Karpas-422 (cell line): ENCODE measurements at regions not wholly inside any gene's neighbourhood (a gene's known extent, or its start where the extent isn't known, plus 50 kb on each side); places are given as distances from the start of the nearest gene placed in this dataset.

Source experiments
- DNase-seq: peaks from one replicate; pipeline ENCODE4 v3.0.0-alpha.2; 2015
- H2AFZ ChIP-seq: fragments of 200-600 bp; sonication (generic); 2 replicates; pipeline ENCODE4 v1.6.1; 2014; ENCODE audit warnings: antibody characterized with exemption, low read length, mixed read lengths
- H3K27ac ChIP-seq: fragments of 200-600 bp; sonication (generic); 2 replicates; pipeline ENCODE4 v1.5.1; 2014; ENCODE audit warnings: mild to moderate bottlenecking, low read length, moderate library complexity
- H3K27me3 ChIP-seq: fragments of 200-600 bp; sonication (generic); 2 replicates; pipeline ENCODE4 v1.6.1; 2014; ENCODE audit warnings: low read length, mixed read lengths
- H3K36me3 ChIP-seq: fragments of 200-600 bp; sonication (generic); 2 replicates; pipeline ENCODE4 v1.6.1; 2014; ENCODE audit warnings: low read length, mixed read lengths; ENCODE audit not compliant: insufficient read depth
- H3K4me1 ChIP-seq: fragments of 200-600 bp; sonication (generic); 2 replicates; pipeline ENCODE4 v1.6.1; 2014; ENCODE audit warnings: mild to moderate bottlenecking, low read length, mixed read lengths
- H3K4me2 ChIP-seq: fragments of 200-600 bp; sonication (generic); 2 replicates; pipeline ENCODE4 v1.6.1; 2014; ENCODE audit warnings: low read length, low read depth, mild to moderate bottlenecking; ENCODE audit not compliant: poor library complexity, severe bottlenecking
- H3K4me3 ChIP-seq: fragments of 200-600 bp; sonication (generic); 2 replicates; pipeline ENCODE4 v1.5.1; 2014; ENCODE audit warnings: mild to moderate bottlenecking, antibody characterized with exemption, low read length, mixed read lengths
- H3K79me2 ChIP-seq: fragments of 200-600 bp; sonication (generic); 2 replicates; pipeline ENCODE4 v1.6.1; 2014; ENCODE audit warnings: mild to moderate bottlenecking, low read length, mixed read lengths
- H3K9ac ChIP-seq: fragments of 200-600 bp; sonication (generic); 2 replicates; pipeline ENCODE4 v1.6.0; 2014; ENCODE audit warnings: low read length
- H3K9me2 ChIP-seq: fragments of 200-600 bp; sonication (generic), shearing (Covaris generic); replicated peaks from 2 replicates; pipeline ENCODE4 v1.6.0; 2014; ENCODE audit warnings: mild to moderate bottlenecking, low read length, moderate library complexity; ENCODE audit not compliant: insufficient read depth
- H3K9me3 ChIP-seq: fragments of 300-700, 200-600 bp; sonication (generic); 2 replicates; pipeline ENCODE4 v1.6.1; 2014; ENCODE audit warnings: low read length, mixed read lengths
- H4K20me1 ChIP-seq: fragments of 200-600 bp; sonication (generic); 2 replicates; pipeline ENCODE4 v1.6.1; 2014; ENCODE audit warnings: mild to moderate bottlenecking, antibody characterized with exemption, low read length, low read depth; ENCODE audit not compliant: insufficient read depth

DNA sequence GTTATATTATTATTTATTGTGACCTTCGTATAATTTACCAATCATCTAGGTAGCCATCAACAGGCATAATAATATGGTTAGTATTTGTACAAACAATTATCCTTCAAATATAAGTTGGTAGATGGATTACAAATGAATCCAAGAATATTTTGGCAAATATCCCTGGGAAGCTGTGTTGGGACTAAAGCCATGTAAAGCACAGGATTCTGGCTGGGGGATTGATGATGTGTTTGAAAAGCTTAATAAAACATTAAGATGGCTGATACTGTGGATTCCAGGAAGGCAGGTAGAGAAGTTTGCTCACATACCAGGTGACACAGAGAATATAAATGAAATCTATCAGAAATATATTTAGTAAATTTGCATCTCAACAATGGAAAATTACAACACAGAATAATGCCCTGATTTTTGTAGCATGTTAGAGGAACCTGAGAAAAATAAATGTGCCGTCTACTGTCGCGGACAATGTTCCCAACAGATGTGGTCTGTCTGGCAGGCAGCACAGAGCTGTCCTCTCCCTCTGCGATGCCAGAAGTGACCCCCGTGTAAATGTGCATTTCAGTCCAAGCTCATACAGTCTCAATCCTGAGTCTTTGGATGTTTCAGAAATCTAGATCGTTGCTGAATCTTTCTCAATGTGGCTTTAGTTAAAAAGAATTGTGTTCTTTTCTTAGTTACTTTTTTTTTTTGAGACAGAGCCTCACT, 125.0 kb downstream of the TEX36 start:
- no peak overlapping the region for H3K4me2 ChIP-seq
- H3K36me3 ChIP-seq, result no peaks in the 10 kb centered on the region
- H3K79me2 ChIP-seq, result no peaks in the 10 kb centered on the region
- no peak for DNase-seq
- no peaks in the 10 kb centered on the region for H3K4me1 ChIP-seq
- no peak overlapping the region for H2AFZ ChIP-seq
- H3K9me3 ChIP-seq, result no peaks in the 10 kb centered on the region
- H4K20me1 ChIP-seq, result no peaks in the 10 kb centered on the region
- no peaks in the 10 kb centered on the region for H3K9me2 ChIP-seq
- no peak overlapping the region for H3K9ac ChIP-seq
- H3K27me3 ChIP-seq, result no peaks in the 10 kb centered on the region
- no peak overlapping the region for H3K4me3 ChIP-seq
- H3K27ac ChIP-seq, result no peak overlapping the region

GRCh38 chr10:125557311-125557710, 125.7 kb downstream of the TEX36 start:
- Histone ChIP-seq H3K27me3 (no peaks in the 10 kb centered on the region), H3K36me3 (no peaks in the 10 kb centered on the region), H3K27ac (no peak overlapping the region), H3K4me1 (no peaks in the 10 kb centered on the region), H3K4me3 (no peak overlapping the region), H3K79me2 (no peaks in the 10 kb centered on the region), H3K9ac (no peak overlapping the region), H3K4me2 (no peak overlapping the region), H3K9me3 (no peaks in the 10 kb centered on the region), H2AFZ (no peak overlapping the region), H3K9me2 (no peaks in the 10 kb centered on the region), H4K20me1 (no peaks in the 10 kb centered on the region)
- no peak for DNase-seq

GRCh38 chr10:125556882-125557281, 126.1 kb downstream of the TEX36 start:
- H3K9me2 ChIP-seq, result no peaks in the 10 kb centered on the region
- no peak overlapping the region for H2AFZ ChIP-seq
- no peak overlapping the region for H3K27ac ChIP-seq
- H3K79me2 ChIP-seq, result no peaks in the 10 kb centered on the region
- H3K9ac ChIP-seq, result no peak overlapping the region
- H3K4me2 ChIP-seq, result no peak overlapping the region
- H3K9me3 ChIP-seq, result no peaks in the 10 kb centered on the region
- H3K4me1 ChIP-seq, result no peaks in the 10 kb centered on the region
- H3K27me3 ChIP-seq, result no peaks in the 10 kb centered on the region
- no peak for DNase-seq
- H4K20me1 ChIP-seq, result no peaks in the 10 kb centered on the region
- no peaks in the 10 kb centered on the region for H3K36me3 ChIP-seq
- H3K4me3 ChIP-seq, result no peak overlapping the region

- no peak overlapping the region for H2AFZ ChIP-seq
- H3K9me2 ChIP-seq, result no peaks in the 10 kb centered on the region
- DNase-seq, result no peak
- H3K36me3 ChIP-seq, result no peaks in the 10 kb centered on the region
- no peaks in the 10 kb centered on the region for H3K9me3 ChIP-seq
- no peak overlapping the region for H3K4me2 ChIP-seq
- H3K27me3 ChIP-seq, result no peaks in the 10 kb centered on the region
- no peaks in the 10 kb centered on the region for H3K79me2 ChIP-seq
- H4K20me1 ChIP-seq, result no peaks in the 10 kb centered on the region
- H3K4me1 ChIP-seq, result no peaks in the 10 kb centered on the region
- H3K4me3 ChIP-seq, result no peak overlapping the region
- H3K27ac ChIP-seq, result no peak overlapping the region
- H3K9ac ChIP-seq, result no peak overlapping the region
Observed at GRCh38 chr10:125555743-125556142, 127.2 kb downstream of the TEX36 start.

DNA sequence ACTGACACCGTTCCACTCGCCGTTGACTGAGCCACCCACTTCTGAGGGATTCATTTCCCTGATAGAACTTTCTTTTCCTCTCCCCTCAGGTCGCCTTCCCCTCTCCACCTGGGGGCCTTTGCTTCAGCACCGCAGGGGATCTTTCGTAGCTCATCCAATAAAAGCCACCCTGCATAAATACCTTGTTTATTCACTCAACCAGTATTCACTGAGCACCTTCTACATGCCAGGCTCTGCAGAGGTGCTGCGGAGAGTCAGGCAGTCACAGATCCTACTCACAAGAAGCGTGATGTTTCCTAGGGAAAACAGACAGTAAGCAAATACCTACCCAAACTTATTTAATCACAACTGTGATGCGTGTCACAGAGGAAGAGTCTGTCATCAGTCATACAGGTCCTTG, 127.7 kb downstream of the TEX36 start:
- DNase-seq, result no peak
- H3K4me1 ChIP-seq, result no peaks in the 10 kb centered on the region

GRCh38 chr10:125554753-125555152, 128.2 kb downstream of the TEX36 start:
- Histone ChIP-seq H3K9me2 (no peaks in the 10 kb centered on the region), H3K4me1 (peaks cover 4% of the 10 kb centered on the region), H3K9me3 (no peaks in the 10 kb centered on the region), H3K36me3 (no peaks in the 10 kb centered on the region), H3K4me2 (no peak overlapping the region), H3K79me2 (no peaks in the 10 kb centered on the region), H3K27me3 (no peaks in the 10 kb centered on the region), H4K20me1 (no peaks in the 10 kb centered on the region), H3K4me3 (no peak overlapping the region), H3K27ac (no peak overlapping the region), H3K9ac (no peak overlapping the region), H2AFZ (no peak overlapping the region)
- no peak for DNase-seq

More for the DNA sequence above, 127.7 kb downstream of the TEX36 start:
- Histone ChIP-seq H4K20me1 (no peaks in the 10 kb centered on the region), H3K36me3 (no peaks in the 10 kb centered on the region), H3K27me3 (no peaks in the 10 kb centered on the region), H3K4me3 (no peak overlapping the region), H3K9me3 (no peaks in the 10 kb centered on the region), H3K4me2 (no peak overlapping the region), H2AFZ (no peak overlapping the region), H3K9me2 (no peaks in the 10 kb centered on the region), H3K9ac (no peak overlapping the region), H3K79me2 (no peaks in the 10 kb centered on the region), H3K27ac (no peak overlapping the region)

DNA sequence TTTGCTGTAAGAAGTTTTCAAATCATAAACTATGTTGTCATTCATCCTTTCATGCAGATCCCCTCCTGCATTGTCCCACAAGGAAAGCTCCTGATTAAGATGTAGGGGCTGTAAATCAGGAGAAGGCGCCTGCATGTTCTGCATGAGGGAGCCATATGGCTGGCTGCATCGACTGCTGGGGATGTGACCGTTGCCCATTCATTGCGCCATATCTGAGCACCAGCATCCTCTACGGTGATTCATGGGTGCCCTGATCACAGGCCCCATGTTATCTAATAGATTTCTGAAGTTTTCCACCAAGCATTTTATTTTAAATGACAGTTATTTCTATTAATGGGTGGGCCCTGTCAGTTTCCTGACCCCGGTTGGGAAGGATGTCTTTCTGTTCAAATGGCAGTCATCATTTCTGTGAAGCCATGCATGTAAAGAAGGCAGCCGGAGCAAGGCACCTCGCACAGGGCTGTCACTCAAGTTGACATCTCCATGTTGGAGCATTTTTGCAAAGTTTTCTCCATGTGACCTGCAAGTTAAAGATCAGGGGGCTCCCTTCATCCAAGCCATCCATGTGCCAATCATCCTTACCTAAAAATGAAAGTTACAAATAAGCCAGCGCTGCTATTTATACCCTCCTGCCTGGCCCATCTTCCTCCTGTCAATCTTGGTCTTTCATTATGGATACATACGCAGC, 128.8 kb downstream of the TEX36 start:
- Histone ChIP-seq H3K4me3 (no peak overlapping the region), H3K9me3 (no peaks in the 10 kb centered on the region), H3K79me2 (no peaks in the 10 kb centered on the region), H4K20me1 (no peaks in the 10 kb centered on the region), H3K27me3 (no peaks in the 10 kb centered on the region), H3K27ac (no peak overlapping the region), H3K4me2 (no peak overlapping the region), H3K36me3 (no peaks in the 10 kb centered on the region), H3K9me2 (no peaks in the 10 kb centered on the region), H3K9ac (no peak overlapping the region), H2AFZ (no peak overlapping the region), H3K4me1 (peaks cover 4% of the 10 kb centered on the region)
- DNase-seq, result no peak

GRCh38 chr10:125553091-125553490, 129.9 kb downstream of the TEX36 start:
- Histone ChIP-seq H3K36me3 (no peaks in the 10 kb centered on the region), H3K9me2 (no peaks in the 10 kb centered on the region), H3K4me1 (peaks cover 4% of the 10 kb centered on the region), H3K79me2 (no peaks in the 10 kb centered on the region), H3K4me2 (no peak overlapping the region), H3K27me3 (no peaks in the 10 kb centered on the region), H3K27ac (no peak overlapping the region), H3K9me3 (no peaks in the 10 kb centered on the region), H2AFZ (no peak overlapping the region), H3K9ac (no peak overlapping the region), H3K4me3 (no peak overlapping the region), H4K20me1 (no peaks in the 10 kb centered on the region)
- DNase-seq, result no peak
